Activated T-cell treated with anti-CD3 and anti-CD28 coated beads for 24 hours (primary cell): ENCODE measurements at regions not wholly inside any gene's neighbourhood (a gene's known extent, or its start where the extent isn't known, plus 50 kb on each side); places are given as distances from the start of the nearest gene placed in this dataset.
"Not testable (repeated sequence)": the region's sequence is repeated elsewhere in the genome, so short reads cannot be mapped to it uniquely, and the experiment has no call there.

Experiments
- DNase-seq: peaks from one replicate; pipeline ENCODE4 v3.0.0-alpha.2; 2020; ENCODE audit warnings: low read depth

GRCh38 chr10:36050763-36051499 is 408.8 kb upstream of the FZD8 start:
- no peak for DNase-seq

GRCh38 chr10:36048780-36049179 is 406.7 kb upstream of the FZD8 start:
- DNase-seq, result no peak

DNA sequence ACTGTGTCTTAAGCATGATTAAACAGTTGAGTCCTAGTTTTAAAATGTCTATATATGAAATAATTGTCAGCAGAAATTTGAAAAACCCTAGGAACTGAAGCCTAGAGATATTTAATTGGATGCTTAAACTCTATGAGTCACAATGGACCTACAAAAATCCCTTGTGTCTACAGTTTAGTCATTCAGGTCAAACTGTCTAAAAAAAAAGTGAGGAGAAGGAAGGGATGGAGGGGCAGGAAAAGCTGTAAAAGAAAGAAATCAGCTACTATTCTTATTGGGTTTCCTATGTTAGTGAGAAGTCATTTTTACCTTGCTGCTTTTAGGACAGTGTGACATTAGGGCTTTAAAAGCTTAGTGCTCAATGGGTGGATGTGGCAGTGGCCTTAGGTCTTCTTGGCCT is 406.1 kb upstream of the FZD8 start:
- no peak for DNase-seq

DNA sequence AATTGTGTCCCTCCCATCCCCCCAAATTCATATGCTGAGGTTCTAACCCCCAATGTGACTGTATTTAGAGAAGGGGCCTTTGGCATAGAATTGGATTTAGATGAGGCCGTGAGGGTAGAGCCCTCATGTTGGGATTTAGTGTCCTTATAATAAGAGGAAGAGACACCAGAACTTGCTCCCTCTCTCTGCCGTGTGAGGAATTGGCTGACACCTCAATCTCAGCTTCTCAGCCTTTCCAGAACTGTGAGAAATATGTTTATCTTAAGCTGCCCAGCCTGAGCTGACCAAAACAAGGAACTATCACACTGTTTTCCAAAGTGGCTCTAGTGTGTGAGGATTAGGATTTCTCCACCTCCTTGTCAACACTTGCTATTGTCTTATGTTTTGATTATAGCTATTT is 400.0 kb upstream of the FZD8 start:
- DNase-seq, result no peak

- DNase-seq, result no peak
Measured at GRCh38 chr10:36038316-36038955, 396.3 kb upstream of the FZD8 start.

DNA sequence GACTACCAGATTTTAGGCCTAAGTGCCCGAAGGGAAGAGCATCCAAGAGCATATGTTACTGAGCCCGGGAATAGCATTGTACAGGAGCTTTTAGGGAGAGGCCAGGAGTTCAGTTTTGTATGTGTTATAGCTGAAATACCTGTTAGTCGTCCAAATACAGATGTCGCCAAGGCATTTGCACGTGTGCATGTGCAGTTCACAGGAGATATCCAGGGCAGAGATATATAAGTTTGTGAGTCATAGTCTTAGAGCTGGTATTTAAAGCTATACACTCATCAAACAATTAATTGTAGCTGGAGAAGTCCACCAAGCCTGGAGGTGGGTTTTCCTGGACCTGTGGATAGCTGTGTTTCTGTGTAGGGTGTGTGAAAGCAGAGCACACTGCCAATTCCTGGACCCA is 394.0 kb upstream of the FZD8 start:
- DNase-seq, result no peak

DNA sequence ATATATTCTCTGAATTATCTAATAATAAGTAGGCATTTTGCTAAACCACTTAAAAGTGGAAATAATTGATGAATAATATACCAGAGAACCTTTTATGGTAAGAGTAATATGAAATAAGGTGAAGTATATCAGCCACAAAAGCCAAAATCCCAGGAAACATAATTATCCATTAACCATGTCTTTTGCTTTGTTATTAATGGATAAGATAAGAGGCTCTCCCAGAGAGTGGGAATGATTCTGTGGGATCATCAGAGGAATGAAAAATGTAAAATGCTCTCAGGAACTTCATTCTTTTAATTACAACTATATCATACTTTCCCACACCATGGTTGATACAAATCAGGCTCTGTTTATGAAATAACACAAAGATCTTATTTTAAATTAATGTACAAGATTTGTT is 391.7 kb upstream of the FZD8 start:
- DNase-seq, result no peak

DNA sequence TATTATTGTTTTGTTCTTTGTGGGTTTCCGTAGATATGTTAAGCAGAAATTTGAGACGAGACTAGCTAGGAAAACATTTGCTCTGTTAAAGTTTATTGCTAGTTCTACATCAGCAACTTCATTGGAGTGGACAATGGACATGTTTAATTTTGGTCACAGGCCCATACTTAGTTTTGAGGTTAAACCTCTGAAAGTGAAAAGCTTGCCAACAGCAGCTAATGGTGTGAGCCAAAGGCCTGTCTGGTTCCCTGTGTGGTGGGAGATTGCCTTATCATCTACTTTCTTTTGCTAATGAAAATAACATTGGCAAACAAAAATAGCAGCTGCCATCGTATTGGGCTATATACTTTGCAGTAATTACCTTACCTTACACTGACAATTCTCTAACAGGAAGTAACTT is 388.4 kb upstream of the FZD8 start:
- DNase-seq, result no peak

DNA sequence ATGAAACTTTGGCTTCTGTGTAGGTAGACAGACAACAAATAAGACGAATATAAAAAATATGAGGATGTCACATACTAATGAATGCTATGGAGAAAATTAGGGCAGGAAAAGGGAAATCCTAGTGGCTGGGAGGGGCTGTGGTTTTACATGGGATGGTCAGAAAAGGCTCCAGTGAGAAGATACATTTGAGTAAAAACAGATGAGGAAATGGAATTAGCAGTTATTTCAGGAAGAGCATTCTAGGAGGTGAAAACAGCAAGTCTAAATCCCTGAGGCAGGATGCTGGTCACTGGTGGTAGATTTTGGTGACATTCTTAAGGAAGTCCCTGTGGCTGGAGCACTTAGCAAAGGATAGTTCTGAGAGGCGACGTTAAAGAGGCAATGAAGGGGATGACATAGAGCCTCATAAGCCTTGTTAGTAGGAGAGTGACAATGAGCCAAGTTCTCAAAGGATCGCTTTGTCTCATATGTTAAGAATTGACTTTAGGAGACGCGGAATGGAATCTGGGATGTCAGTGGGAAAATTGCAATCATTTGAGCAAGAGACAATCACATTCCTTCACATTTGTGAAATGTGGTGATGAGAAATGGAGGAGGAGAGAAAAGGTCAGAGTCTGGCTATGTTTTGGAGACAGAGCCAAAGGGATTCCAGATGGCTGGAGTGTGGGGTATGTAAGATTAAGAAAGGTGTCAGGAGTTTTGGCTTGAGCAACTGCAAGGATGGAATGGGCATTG is 384.7 kb upstream of the FZD8 start:
- no peak for DNase-seq

GRCh38 chr10:36026081-36026480 is 384.0 kb upstream of the FZD8 start:
- no peak for DNase-seq

DNA sequence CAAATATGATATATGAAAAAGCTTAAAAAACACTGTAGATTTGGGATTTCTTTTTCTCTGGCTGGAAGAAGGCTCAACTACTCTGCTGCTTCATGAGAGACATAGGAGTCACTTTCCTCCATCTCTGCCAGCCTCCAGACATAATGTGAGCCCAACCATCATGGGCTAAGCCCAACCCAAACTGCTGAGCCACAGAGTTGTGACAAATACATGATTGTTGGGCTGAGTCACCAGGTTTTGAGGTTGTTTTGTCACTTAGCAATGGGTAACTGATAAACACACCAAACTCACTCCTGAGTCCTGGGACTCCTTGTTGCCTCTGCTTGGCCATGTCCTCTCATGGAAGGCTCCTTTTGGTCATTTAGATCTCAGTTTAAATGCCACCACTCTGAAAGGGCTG is 381.8 kb upstream of the FZD8 start:
- no peak for DNase-seq

- no peak for DNase-seq
Measured at GRCh38 chr10:36021096-36021495, 379.0 kb upstream of the FZD8 start.

DNA sequence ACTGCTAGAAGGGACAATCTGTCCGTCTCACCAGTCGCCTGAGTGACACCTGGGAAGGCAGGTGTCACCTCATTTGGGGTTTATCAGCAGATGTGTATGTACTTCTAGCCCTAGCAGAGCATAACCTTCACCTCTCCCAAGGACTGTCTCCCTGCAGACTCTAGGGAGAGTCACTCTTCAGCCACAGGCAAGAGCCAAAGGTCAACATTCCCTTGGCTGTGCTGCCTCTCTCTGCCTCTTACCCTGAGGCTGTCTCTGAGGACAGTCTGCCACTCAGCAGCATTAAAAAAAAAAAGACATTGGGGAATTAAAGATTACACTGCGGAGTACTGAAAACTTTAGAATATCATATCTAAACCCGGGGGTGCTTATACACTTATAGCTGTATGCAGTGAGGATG is 377.7 kb upstream of the FZD8 start:
- no peak for DNase-seq

GRCh38 chr10:36018996-36019395 is 376.9 kb upstream of the FZD8 start:
- DNase-seq, result no peak

- no peak for DNase-seq
Measured at GRCh38 chr10:36017137-36017536, 375.0 kb upstream of the FZD8 start.

DNA sequence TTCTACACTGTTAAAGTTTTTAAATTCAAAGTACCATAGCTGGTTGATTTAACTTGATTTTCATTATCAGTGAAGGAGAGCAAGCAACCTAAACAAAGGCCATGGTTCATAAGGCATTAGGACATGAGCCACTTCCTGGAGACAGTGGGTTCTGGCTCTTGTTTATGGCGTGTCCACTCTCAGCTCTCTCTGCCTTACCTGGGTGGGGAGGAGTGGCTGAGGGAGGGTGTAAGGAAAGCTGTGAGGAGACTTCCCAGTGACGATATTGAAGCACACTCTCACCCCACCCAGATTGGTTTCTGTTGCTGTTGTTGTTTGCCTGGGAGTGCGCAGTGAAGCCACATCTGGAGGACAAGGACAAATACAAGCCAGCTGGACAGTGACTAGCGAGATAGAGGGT is 365.3 kb upstream of the FZD8 start:
- DNase-seq, result no peak

- no peak for DNase-seq
Measured at GRCh38 chr10:36003688-36004087, 361.6 kb upstream of the FZD8 start.

DNA sequence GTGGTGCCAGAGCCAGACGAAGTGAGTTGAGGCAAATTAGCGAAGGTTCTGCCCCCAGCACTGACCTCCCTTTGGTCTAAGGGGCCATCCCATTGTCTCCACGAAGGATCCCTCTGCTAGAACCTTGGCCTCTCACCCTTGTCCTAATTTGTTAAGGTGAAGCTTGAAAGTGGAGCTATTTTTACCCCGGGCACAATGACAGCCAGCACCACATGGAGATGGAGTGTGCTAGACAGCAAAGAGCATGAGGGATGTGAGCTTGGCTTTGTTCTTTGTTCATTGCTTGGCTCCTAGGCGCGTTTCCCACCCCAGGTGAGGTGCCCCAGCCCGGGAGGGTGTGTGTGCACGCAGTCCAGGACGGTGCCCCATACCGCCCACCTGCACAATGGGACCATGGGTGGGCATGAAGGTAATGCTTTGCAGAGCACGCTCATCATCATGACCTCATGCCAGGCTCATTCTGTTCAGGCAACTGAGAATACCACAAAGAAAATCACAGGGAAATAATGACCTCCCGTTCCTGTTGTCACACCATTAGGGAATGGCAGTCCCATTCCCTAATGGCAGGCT is 361.0 kb upstream of the FZD8 start:
- no peak for DNase-seq

DNA sequence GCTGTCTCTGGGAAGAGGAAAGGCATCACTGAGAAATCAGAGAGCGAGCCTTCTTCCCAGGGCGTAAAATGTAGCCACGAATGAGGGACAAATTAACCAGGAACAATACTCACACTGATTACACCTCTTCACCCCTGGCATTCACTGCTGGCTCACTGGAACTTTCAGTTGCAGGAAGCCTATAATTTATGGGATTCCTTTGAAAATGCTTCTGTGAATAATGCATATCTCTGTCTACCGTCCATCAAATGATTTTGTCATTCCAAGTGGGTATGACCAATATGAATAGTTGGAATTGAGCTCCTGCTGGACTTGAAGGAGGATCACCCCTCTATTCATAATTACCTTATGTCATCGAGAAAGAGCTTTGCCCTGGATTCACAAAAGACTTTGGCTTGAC is 360.3 kb upstream of the FZD8 start:
- no peak for DNase-seq

- DNase-seq, result not testable (repeated sequence)
Measured at GRCh38 chr10:36000754-36001153, 358.7 kb upstream of the FZD8 start.

- no peak for DNase-seq
Measured at GRCh38 chr10:35998026-35998425, 355.9 kb upstream of the FZD8 start.

DNA sequence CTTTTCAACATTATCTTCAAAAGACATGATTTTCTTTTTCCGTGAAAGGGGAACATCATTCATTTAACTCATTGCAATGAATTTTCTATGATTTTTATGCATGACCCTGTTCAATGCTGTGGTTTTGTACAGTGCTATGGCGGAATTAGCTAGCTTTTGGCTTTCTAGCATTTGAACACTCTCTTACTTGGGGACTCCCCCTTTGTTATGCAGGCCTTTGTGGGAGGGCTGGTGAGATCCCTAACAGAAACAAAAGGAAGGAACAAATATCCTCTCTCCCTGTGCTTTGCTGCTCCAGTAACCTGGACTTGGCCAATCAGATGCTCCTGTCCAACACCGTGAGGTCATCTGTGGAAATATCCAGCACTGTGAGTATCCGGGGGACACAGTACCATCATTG is 353.4 kb upstream of the FZD8 start:
- DNase-seq, result no peak
